GM23248 (cell line): ENCODE measurements at regions not wholly inside any gene's neighbourhood (a gene's known extent, or its start where the extent isn't known, plus 50 kb on each side); places are given as distances from the start of the nearest gene placed in this dataset.
"Not testable (repeated sequence)": the region's sequence is repeated elsewhere in the genome, so short reads cannot be mapped to it uniquely, and the experiment has no call there.

Experiments used
- DNase-seq: peaks from one replicate; pipeline ENCODE4 v3.0.0-alpha.2; 2015
- H2AFZ ChIP-seq: fragments of 200-600 bp; sonication (generic); 2 replicates; pipeline ENCODE4 v1.6.1; 2016; ENCODE audit warnings: antibody characterized with exemption
- H3F3A ChIP-seq: fragments of 200-600 bp; sonication (generic); 2 replicates; pipeline ENCODE4 v1.6.1; 2016; ENCODE audit warnings: mild to moderate bottlenecking, antibody characterized with exemption, mixed run types; ENCODE audit not compliant: insufficient read depth
- H3K27ac ChIP-seq: fragments of 200-600 bp; sonication (generic); 2 replicates; pipeline ENCODE4 v1.5.1; 2016; ENCODE audit warnings: mild to moderate bottlenecking
- H3K27me3 ChIP-seq: fragments of 200-600 bp; sonication (generic); replicated peaks from 2 replicates; pipeline ENCODE4 v1.6.1; 2016; ENCODE audit warnings: mild to moderate bottlenecking; ENCODE audit not compliant: insufficient read depth
- H3K36me3 ChIP-seq: fragments of 200-600 bp; sonication (generic); 2 replicates; pipeline ENCODE4 v1.6.1; 2016; ENCODE audit warnings: low read depth, mild to moderate bottlenecking
- H3K4me1 ChIP-seq: fragments of 200-600 bp; sonication (generic); 2 replicates; pipeline ENCODE4 v1.6.1; 2016; ENCODE audit warnings: mild to moderate bottlenecking; ENCODE audit not compliant: insufficient read depth
- H3K4me2 ChIP-seq: fragments of 200-600 bp; sonication (generic); one replicate; pipeline ENCODE4 v1.6.1; 2016; ENCODE audit warnings: mild to moderate bottlenecking; ENCODE audit not compliant: unreplicated experiment
- H3K4me3 ChIP-seq: fragments of 200-600 bp; sonication (generic); 2 replicates; pipeline ENCODE4 v1.5.1; 2016; ENCODE audit warnings: mild to moderate bottlenecking
- H3K79me2 ChIP-seq: fragments of 200-600 bp; sonication (generic); 2 replicates; pipeline ENCODE4 v1.6.1; 2016; ENCODE audit warnings: mild to moderate bottlenecking; ENCODE audit not compliant: insufficient read depth
- H3K9ac ChIP-seq: fragments of 200-600 bp; sonication (generic); 2 replicates; pipeline ENCODE4 v1.6.1; 2016; ENCODE audit warnings: mild to moderate bottlenecking
- H3K9me2 ChIP-seq: fragments of 200-600 bp; sonication (generic); 2 replicates; pipeline ENCODE4 v1.6.1; 2016; ENCODE audit warnings: mixed run types, mild to moderate bottlenecking, moderate library complexity; ENCODE audit not compliant: insufficient read depth
- H3K9me3 ChIP-seq: fragments of 200-600 bp; sonication (generic); one replicate; pipeline ENCODE4 v1.6.1; 2017; ENCODE audit warnings: low read depth
- H4K20me1 ChIP-seq: fragments of 200-600 bp; sonication (generic); 2 replicates; pipeline ENCODE4 v1.6.0; 2016; ENCODE audit not compliant: insufficient read depth
- EZH2 ChIP-seq: fragments of 200-600 bp; sonication (generic); IDR thresholded peaks from 2 replicates; pipeline ENCODE4 v1.6.1; 2018; ENCODE audit warnings: antibody characterized with exemption, mild to moderate bottlenecking; ENCODE audit not compliant: insufficient read depth, poor library complexity, severe bottlenecking
- EZH2phosphoT487 ChIP-seq: fragments of 200-600 bp; sonication (generic); IDR thresholded peaks from 2 replicates; pipeline ENCODE4 v1.6.1; 2018; ENCODE audit warnings: antibody characterized with exemption, moderate library complexity, mild to moderate bottlenecking, low read depth; ENCODE audit not compliant: insufficient read depth
- WGBS, 2 experiments: methylation state at CpG; one replicate each; pipeline ENCODE4 v1.1.6; 2015 to 2017; ENCODE audit warnings: low lambda C conversion rate in 2 of 2, low coverage in 1 of 2; ENCODE audit errors: missing lambda C conversion rate in 2 of 2; 5-methylcytosine and 5-hydroxymethylcytosine counted together
- in situ Hi-C: fragments of 300-500 bp; cut with MboI; formaldehyde crosslinking; loops from 2 replicates; pipeline ENCODE4 v1.15.0; 2020

- Histone ChIP-seq H3K9ac (no peak overlapping the region), H2AFZ (no peak overlapping the region), H3K27me3 (no peaks in the 10 kb centered on the region), H3K4me1 (peaks cover 71% of the 10 kb centered on the region), H3K27ac (peak overlapping the region; percentile 71), H3K9me2 (no peaks in the 10 kb centered on the region; the same call in 1 of the 2 replicates), H3K4me3 (no peak overlapping the region), H3K4me2 (peak overlapping the region; percentile 57), H4K20me1 (no peaks in the 10 kb centered on the region), H3K79me2 (no peaks in the 10 kb centered on the region), H3F3A (peaks cover 44% of the 10 kb centered on the region), H3K9me3 (no peaks in the 10 kb centered on the region), H3K36me3 (no peaks in the 10 kb centered on the region)
- no peak for TF ChIP-seq EZH2
- TF ChIP-seq EZH2phosphoT487: no peak
- WGBS, 2 experiments: 97 to 99% methylated on average over 9 of the region's 9 CpGs
- DNase-seq: no peak
- in situ Hi-C loops: no loop called here
These were observed 63.8 kb upstream of the PRSS23 start for GRCh38 chr11:86736291-86737143.

- DNase-seq: peak; percentile 79
- Histone ChIP-seq H3K36me3 (no peaks in the 10 kb centered on the region), H3K4me1 (peaks cover 62% of the 10 kb centered on the region), H3K27me3 (no peaks in the 10 kb centered on the region), H3F3A (peaks cover 35% of the 10 kb centered on the region), H3K9ac (no peak overlapping the region), H3K4me3 (peak overlapping the region; percentile 24; the same call in 1 of the 2 replicates), H3K4me2 (peak overlapping the region; percentile 57), H4K20me1 (no peaks in the 10 kb centered on the region), H3K9me3 (no peaks in the 10 kb centered on the region), H3K27ac (peak overlapping the region; percentile 71), H2AFZ (no peak overlapping the region), H3K9me2 (no peaks in the 10 kb centered on the region; the same call in 1 of the 2 replicates), H3K79me2 (no peaks in the 10 kb centered on the region)
- in situ Hi-C loops: no loop called here
- WGBS, 2 experiments: 61 to 64% methylated on average over 3 of the region's 3 CpGs
- TF ChIP-seq EZH2 (no peak), EZH2phosphoT487 (no peak)
These were observed 63.3 kb upstream of the ME3 start for GRCh38 chr11:86735451-86736290.

- DNase-seq, H3K36me3 ChIP-seq, H3K27me3 ChIP-seq, H3K9ac ChIP-seq, in situ Hi-C loops, H4K20me1 ChIP-seq, H3K4me3 ChIP-seq, H3K9me2 ChIP-seq, H3K27ac ChIP-seq, H3K79me2 ChIP-seq, H2AFZ ChIP-seq, H3K9me3 ChIP-seq: not testable (repeated sequence)
- peaks cover 42% of the 10 kb centered on the region for H3K4me1 ChIP-seq
- WGBS, 2 experiments: no CpG with 5 or more reads among the region's 1 CpG
- peaks cover 25% of the 10 kb centered on the region for H3F3A ChIP-seq
- peak overlapping the region; percentile 10 for H3K4me2 ChIP-seq
These were observed 60.3 kb upstream of the ME3 start for GRCh38 chr11:86732739-86733138.

- H3K9ac ChIP-seq, H3K27me3 ChIP-seq, H3K9me2 ChIP-seq, in situ Hi-C loops, H3K9me3 ChIP-seq, H3K4me3 ChIP-seq, H3K79me2 ChIP-seq, H4K20me1 ChIP-seq, H2AFZ ChIP-seq, H3K36me3 ChIP-seq, H3K4me2 ChIP-seq, DNase-seq, H3K27ac ChIP-seq: not testable (repeated sequence)
- Histone ChIP-seq H3K4me1 (peaks cover 37% of the 10 kb centered on the region), H3F3A (peaks cover 20% of the 10 kb centered on the region)
- WGBS, 2 experiments: 92% methylated on average over 19 of the region's 27 CpGs; no CpG with 5 or more reads in 1 of the 2 experiments
These were observed 59.9 kb upstream of the ME3 start for GRCh38 chr11:86732286-86732685.

- H2AFZ ChIP-seq, H3K4me3 ChIP-seq, H3K9me2 ChIP-seq, H3K27me3 ChIP-seq, H3K9ac ChIP-seq, H3K9me3 ChIP-seq, H4K20me1 ChIP-seq, H3K4me2 ChIP-seq, H3K27ac ChIP-seq, H3F3A ChIP-seq, H3K36me3 ChIP-seq, H3K79me2 ChIP-seq, in situ Hi-C loops, DNase-seq: not testable (repeated sequence)
- H3K4me1 ChIP-seq: peaks cover 20% of the 10 kb centered on the region
- WGBS, 2 experiments: 93 to 97% methylated on average over 1 of the region's 1 CpG
These were observed 57.2 kb upstream of the ME3 start for GRCh38 chr11:86729576-86729975.
